GM21786 (cell line): ENCODE measurements at regions not wholly inside any gene's neighbourhood (a gene's known extent, or its start where the extent isn't known, plus 50 kb on each side); places are given as distances from the start of the nearest gene placed in this dataset.
"Not testable (repeated sequence)": the region's sequence is repeated elsewhere in the genome, so short reads cannot be mapped to it uniquely, and the experiment has no call there.

Experiments used
- ATAC-seq: cut with Tn5 transposase; IDR thresholded peaks from one replicate; pipeline ENCODE4 v1.9.1; 2021; ENCODE audit not compliant: unreplicated experiment

DNA sequence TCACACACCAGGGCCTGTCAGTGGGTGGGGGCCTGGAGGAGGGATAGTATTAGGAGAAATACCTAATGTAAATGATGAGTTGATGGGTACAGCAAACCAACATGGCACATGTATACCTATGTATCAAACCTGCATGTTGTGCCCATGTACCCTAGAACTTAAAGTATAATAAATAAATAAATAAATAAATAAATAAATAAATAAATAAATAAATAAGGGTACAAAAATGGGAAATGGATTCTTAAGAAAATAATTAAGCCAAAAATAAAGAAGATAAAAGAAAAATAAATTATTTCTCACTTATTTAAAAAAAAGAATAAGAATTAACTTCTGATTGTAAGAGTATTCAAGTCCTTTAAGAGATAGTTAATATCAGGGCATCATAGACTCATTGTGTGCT, 117.3 kb upstream of the API5 start:
- ATAC-seq, result not testable (repeated sequence)

GRCh38 chr11:43197379-43197778, 114.4 kb upstream of the API5 start:
- ATAC-seq, result no peak

GRCh38 chr11:43200031-43200430, 111.8 kb upstream of the API5 start:
- no peak for ATAC-seq

- ATAC-seq, result no peak
These were observed 99.5 kb upstream of the API5 start for GRCh38 chr11:43212279-43212678.

DNA sequence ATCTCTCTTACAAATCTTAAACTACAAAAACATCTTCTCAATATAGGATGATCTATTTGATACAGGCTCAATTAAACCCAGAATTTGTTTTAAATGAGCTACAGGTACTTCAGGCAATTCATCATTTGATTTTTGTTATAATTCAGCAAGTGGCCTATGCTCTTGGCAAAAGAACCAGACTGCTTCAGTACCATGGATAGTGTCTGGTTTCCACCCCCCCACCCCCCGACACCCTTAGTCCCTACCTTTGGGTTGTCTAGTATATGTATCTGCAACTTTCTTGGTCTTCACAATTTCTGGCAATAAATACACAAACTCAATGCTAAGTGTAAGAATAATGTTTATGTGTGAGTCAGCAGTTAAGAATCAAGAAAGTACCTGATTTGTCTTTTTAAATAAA, 97.3 kb upstream of the API5 start:
- ATAC-seq, result no peak

DNA sequence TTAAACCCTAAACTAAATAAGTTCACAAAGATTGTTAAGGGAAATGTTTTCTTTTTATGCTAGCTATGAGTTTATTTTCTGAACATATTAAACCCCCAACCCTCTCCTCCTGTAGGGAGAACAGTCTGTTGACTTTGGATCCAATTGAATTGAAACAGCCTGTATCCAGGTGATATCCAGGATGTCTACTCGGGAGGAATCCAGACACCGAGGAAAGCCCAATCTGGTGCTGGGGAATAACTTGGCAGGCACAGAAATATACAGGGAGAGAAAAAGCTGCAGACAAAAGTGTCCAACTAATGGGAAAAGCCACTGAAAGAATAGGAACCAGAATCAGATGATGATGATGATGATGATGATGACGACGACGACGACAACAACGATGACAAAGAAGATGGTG, 93.9 kb upstream of the API5 start:
- ATAC-seq, result no peak

DNA sequence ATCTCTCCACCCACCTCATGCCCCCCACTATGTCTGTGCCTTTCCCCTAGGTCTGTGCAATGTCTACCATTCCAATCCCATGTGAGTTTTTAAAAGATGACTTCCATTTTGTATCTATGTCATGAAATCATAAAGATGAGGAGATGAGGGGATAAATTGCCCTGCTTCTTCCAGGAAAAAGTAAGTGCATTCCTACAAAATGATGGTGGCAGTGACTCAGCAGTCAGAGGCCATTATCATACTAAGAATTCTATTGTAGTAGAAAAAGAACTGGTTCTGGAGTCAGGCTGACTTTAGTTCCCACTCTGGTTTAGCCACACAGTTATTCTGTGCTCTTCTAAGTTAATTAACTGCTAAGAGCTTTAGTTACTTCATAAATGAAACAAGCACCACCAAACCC, 89.6 kb upstream of the API5 start:
- no peak for ATAC-seq

DNA sequence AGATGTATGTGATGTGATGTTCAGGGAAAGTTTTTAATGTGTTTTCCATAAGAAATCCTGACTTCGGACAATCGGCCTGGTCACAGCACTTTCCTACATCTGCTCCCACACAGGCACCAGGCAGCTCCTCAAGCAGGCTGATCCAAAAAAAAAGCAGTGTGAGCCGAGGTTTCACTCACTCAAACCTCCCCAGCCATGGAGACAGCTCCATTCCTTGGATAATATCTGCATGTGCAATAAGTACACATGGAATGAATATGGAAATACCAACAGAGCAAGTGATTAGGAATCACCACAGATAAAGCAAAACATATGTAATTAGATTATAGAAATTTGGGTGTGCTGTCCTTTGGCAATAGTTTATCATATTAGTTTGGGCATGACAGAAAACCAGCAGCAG, 88.8 kb upstream of the API5 start:
- no peak for ATAC-seq

DNA sequence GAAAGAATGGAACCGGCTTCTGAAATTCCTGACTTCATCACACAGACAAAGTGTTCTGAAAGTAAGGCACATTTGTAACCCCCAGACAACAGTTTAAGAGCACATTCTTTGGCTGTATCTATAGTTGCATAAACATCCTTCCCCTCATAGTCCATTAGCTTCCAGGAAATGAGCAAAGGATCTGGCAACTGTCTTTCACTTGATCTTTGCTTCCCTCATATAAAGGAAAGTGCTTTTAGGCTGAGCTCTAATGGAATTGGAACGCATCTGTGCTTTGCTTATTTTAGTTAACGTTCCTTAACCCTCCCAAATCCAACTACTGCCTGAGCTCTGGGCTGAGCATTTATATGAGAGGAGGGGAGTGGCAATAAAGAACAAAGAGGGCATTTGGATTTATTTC, 76.9 kb upstream of the API5 start:
- no peak for ATAC-seq

GRCh38 chr11:43238341-43238740, 73.5 kb upstream of the API5 start:
- ATAC-seq, result no peak

GRCh38 chr11:43239791-43240190, 72.0 kb upstream of the API5 start:
- no peak for ATAC-seq

DNA sequence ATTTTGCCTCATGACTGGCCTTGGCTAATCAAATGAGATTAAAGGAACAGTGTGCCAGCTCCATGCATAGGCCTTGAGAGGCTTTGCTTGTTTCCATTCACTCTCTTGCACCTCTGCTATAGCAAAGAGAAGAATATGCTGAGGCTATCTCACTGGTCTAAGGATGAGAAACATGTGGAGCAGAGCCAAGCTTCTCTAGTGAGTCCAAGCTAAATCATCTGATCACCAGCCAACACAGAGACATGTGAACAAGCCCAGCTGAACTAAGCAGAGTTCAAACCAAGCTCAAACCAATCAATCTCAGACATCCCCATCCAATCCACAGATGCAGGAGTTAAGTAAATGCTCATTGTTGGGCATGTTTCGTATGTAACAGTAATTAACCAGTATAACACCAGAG, 69.4 kb upstream of the API5 start:
- ATAC-seq, result no peak

GRCh38 chr11:43243927-43244326, 67.9 kb upstream of the API5 start:
- no peak for ATAC-seq

DNA sequence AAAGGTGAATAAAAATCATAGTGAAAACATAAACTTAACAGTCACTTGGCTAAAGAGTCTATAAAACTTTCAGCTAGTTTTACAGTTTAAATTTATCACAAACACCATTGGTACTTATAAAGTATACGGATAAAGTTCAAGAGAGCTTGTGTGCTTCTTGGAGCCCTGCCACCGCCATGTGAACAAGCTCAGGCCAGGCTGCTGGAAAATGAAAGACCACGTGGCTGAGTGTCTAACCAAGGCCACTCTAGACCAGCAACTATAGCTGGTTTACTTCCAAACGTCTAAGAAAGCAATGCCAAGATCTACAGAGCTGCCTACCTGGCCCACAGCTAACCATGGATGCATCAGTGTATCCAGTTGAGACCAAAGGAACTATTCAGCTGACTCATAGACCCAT, 66.3 kb upstream of the API5 start:
- ATAC-seq, result no peak

DNA sequence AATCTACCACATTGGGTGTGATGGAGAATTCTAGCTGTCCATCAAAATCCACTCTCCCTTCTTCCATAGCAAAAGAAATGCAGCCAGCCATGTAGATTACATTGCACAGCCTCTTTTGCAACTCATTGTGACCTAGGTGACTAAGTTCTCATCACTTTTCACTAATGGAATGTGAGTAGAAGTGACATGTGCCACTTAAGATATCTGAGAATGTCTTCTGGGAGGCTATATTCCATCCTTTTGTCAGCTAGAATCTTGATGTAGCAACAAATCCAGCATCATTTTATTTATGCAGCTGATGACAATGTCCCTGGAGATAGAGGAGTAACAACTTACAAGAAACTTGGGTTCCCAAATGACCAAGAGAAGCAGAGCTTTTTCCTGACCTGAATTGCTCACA, 61.5 kb upstream of the API5 start:
- ATAC-seq, result no peak

GRCh38 chr11:43261775-43262174, 50.0 kb upstream of the API5 start:
- ATAC-seq, result no peak
